ENCODE measurements at regions not wholly inside any gene's neighbourhood (a gene's known extent, or its start where the extent isn't known, plus 50 kb on each side); places are given as distances from the start of the nearest gene placed in this dataset.

DNA sequence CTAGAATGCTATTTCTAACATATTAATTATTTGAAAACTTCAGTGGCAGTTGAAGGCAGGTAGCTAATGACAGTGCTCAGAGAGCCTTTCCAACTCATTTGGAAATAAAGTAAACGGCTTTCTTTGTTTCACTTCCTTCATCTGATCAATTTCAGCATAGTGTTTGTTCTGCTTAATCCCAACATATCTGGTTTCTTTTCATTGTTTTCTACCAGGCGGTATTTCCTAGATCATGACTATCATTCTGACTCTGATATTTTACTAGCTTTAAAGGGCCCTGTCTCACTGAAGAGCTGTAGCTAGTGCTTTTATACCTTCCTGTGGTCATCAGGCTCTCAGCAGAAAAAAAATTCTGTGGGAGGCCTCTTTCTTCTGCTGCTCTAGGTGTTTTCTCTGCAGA lies 178.6 kb downstream of the RBM26 start:
- TF ChIP-seq, protein P1, sequence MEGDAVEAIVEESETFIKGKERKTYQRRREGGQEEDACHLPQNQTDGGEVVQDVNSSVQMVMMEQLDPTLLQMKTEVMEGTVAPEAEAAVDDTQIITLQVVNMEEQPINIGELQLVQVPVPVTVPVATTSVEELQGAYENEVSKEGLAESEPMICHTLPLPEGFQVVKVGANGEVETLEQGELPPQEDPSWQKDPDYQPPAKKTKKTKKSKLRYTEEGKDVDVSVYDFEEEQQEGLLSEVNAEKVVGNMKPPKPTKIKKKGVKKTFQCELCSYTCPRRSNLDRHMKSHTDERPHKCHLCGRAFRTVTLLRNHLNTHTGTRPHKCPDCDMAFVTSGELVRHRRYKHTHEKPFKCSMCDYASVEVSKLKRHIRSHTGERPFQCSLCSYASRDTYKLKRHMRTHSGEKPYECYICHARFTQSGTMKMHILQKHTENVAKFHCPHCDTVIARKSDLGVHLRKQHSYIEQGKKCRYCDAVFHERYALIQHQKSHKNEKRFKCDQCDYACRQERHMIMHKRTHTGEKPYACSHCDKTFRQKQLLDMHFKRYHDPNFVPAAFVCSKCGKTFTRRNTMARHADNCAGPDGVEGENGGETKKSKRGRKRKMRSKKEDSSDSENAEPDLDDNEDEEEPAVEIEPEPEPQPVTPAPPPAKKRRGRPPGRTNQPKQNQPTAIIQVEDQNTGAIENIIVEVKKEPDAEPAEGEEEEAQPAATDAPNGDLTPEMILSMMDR (conservative IDR thresholded peaks at IDR 0.05; ENCODE audit: low read length): no peak
- no peak for TF ChIP-seq EZH2phosphoT487 (IDR thresholded peaks at IDR 0.05; ENCODE audit: borderline replicate concordance, low read depth, low read length)

Measured in OCI-LY7 (cell line).